ENCODE measurements at regions not wholly inside any gene's neighbourhood (a gene's known extent, or its start where the extent isn't known, plus 50 kb on each side); places are given as distances from the start of the nearest gene placed in this dataset.

- TF ChIP-seq POLR2A (IDR thresholded peaks at IDR 0.05) (no peak), CTCF (IDR thresholded peaks at IDR 0.05) (no peak)
Measured at GRCh38 chr6:139699911-139700310, 325.5 kb upstream of the CITED2 start.

All from Peyer's patch (tissue), 4 donors.